HCEC 1CT (cell line): ENCODE measurements at regions not wholly inside any gene's neighbourhood (a gene's known extent, or its start where the extent isn't known, plus 50 kb on each side); places are given as distances from the start of the nearest gene placed in this dataset.

Experiments
- DNase-seq: peaks from one replicate; pipeline ENCODE4 v3.0.0-alpha.2; 2017

GRCh38 chr16:55938126-55938525 is 63.0 kb upstream of the CES5A start:
- DNase-seq: no peak

- DNase-seq: no peak
These were observed 57.9 kb upstream of the CES5A start for GRCh38 chr16:55933038-55933437.

GRCh38 chr16:55930036-55930435 is 54.9 kb upstream of the CES5A start:
- DNase-seq: no peak

- no peak for DNase-seq
These were observed 54.0 kb upstream of the CES5A start for GRCh38 chr16:55929181-55929580.

GRCh38 chr16:55925242-55925641 is 50.1 kb upstream of the CES5A start:
- DNase-seq: no peak
